ENCODE measurements at regions not wholly inside any gene's neighbourhood (a gene's known extent, or its start where the extent isn't known, plus 50 kb on each side); places are given as distances from the start of the nearest gene placed in this dataset.

DNA sequence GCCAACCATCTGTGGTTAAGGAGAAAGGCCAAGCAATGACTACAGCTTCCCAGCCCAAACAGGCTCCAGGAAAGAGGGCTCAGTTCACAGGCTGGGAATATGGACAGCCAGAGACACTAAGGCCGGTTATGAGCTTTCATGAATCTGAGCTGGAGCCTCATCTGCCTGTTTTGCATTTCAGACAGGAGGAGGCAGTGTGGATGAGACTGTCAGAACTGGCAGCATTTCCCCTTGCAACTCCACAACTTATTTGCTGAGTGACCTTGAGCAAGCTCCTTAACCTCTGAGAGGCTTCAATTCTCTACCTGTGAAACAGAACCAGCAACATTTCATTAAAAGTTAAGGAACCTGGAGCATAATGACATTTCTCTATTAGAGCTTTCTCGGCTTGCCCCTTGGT, 264.0 kb downstream of the ETS1 start:
- no peak overlapping the region for H3K4me3 ChIP-seq (replicated peaks; ENCODE audit: low read depth, low read length)
- TF ChIP-seq, protein P1, sequence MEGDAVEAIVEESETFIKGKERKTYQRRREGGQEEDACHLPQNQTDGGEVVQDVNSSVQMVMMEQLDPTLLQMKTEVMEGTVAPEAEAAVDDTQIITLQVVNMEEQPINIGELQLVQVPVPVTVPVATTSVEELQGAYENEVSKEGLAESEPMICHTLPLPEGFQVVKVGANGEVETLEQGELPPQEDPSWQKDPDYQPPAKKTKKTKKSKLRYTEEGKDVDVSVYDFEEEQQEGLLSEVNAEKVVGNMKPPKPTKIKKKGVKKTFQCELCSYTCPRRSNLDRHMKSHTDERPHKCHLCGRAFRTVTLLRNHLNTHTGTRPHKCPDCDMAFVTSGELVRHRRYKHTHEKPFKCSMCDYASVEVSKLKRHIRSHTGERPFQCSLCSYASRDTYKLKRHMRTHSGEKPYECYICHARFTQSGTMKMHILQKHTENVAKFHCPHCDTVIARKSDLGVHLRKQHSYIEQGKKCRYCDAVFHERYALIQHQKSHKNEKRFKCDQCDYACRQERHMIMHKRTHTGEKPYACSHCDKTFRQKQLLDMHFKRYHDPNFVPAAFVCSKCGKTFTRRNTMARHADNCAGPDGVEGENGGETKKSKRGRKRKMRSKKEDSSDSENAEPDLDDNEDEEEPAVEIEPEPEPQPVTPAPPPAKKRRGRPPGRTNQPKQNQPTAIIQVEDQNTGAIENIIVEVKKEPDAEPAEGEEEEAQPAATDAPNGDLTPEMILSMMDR (IDR thresholded peaks at IDR 0.05; ENCODE audit: low read length, missing control alignments) = peak; percentile 61
- DNase-seq (ENCODE audit: low read depth) = peak; percentile 63

DNA sequence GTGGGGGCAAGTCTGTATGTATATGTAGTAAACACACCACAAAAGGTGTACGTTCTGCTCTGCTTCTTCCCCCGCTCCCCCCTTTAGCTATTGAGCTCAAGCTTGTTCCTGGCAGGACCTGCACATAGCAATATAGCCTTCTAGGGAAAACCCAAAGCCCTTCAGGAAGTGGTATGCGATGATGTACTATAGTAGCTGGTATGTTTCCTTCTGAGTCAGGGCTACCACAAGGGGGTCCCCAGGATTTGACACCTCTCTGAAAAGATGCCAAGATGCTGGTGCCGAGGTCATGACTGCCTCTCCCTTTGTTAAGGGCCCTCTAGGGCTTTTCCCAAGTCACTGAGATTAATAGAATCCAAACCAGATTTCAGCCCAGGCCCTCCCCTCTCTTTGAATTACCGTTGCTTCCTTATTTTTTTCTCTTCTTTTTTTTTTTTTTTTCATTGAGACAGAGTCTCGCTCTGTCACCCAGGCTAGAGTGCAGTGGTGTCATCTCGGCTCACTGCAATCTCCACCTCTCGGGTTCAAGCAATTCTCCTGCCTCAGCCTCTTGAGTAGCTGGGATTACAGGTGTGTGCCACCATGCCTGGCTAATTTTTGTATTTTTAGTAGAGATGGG, 268.4 kb downstream of the ETS1 start:
- no peak overlapping the region for H3K4me3 ChIP-seq (replicated peaks; ENCODE audit: low read depth, low read length)
- no peak for DNase-seq (ENCODE audit: low read depth)
- TF ChIP-seq, protein P1 (IDR thresholded peaks at IDR 0.05; ENCODE audit: low read length, missing control alignments) = no peak

DNA sequence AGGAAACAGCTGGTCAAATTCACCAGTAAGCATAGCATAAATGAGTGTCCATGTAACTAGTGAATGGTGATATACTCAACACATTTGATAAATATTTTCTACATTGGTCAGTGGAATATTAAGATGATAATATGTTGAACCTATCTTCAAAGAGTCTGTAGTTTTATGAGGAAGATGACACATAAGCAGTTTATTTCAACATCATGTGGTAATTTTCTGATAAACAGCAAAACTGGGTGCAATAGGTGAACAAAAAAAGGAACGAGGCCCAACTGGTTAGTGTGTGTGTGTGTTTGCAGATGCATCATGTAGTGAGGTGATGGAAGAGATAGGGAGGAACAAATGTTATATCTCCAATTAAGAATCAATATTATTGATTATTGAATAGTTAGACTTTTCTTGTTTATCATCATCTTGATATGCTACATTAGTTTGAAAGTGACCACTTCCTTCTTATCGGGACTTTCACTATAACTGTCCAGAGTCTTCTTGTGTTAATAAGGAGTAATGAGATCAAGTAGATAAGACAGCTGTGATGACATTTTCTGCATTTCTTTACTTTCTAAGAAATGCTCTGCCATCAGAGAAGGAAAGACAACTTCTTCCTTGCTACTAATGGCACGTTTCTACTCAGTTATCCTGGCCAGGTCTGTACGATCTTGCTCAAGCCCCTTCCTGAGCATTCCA, 270.7 kb downstream of the ETS1 start:
- no peak for DNase-seq (ENCODE audit: low read depth)
- no peak overlapping the region for H3K4me3 ChIP-seq (replicated peaks; ENCODE audit: low read depth, low read length)
- TF ChIP-seq, protein P1 (IDR thresholded peaks at IDR 0.05; ENCODE audit: low read length, missing control alignments) = no peak

- H3K4me3 ChIP-seq (replicated peaks; ENCODE audit: low read depth, low read length) = no peak overlapping the region
- TF ChIP-seq, protein P1 (IDR thresholded peaks at IDR 0.05; ENCODE audit: low read length, missing control alignments) = no peak
- DNase-seq (ENCODE audit: low read depth) = no peak
These were observed 271.4 kb downstream of the ETS1 start for GRCh38 chr11:128315933-128316332.

GRCh38 chr11:128313931-128314330, 273.4 kb downstream of the ETS1 start:
- DNase-seq (ENCODE audit: low read depth) = no peak
- TF ChIP-seq, protein P1 (IDR thresholded peaks at IDR 0.05; ENCODE audit: low read length, missing control alignments) = no peak
- H3K4me3 ChIP-seq (replicated peaks; ENCODE audit: low read depth, low read length) = no peak overlapping the region

- H3K4me3 ChIP-seq (replicated peaks; ENCODE audit: low read depth, low read length) = no peak overlapping the region
- TF ChIP-seq, protein P1 (IDR thresholded peaks at IDR 0.05; ENCODE audit: low read length, missing control alignments) = no peak
- DNase-seq (ENCODE audit: low read depth) = no peak
These were observed 275.3 kb downstream of the ETS1 start for GRCh38 chr11:128311742-128312719.

All from fibroblast of pulmonary artery (primary cell).